ENCODE measurements at regions not wholly inside any gene's neighbourhood (a gene's known extent, or its start where the extent isn't known, plus 50 kb on each side); places are given as distances from the start of the nearest gene placed in this dataset.

DNA sequence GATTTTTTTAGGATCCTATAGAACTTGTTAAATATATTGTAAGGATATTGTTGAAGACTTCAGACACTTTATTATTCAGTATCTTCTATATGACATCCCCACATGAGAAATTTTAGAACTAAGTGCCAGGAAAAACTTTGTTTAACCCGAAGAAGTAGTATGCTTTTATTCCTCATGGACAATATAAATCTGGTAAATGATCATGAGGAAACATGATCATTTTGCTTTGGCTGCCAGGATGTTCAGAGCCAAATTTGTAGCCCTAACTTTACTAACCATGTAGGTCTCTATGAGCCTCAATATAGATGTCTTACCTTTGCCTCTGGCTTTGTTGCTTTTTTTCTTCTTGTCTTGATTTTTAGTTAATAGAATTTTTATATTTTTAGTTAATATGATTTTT is 77.8 kb upstream of the TEX13D start:
- H2BK120ac ChIP-seq (ENCODE audit: insufficient read depth, low read length, poor library complexity), result no peak overlapping the region
- H3K4me3 ChIP-seq (ENCODE audit: low read depth, low read length), result no peak overlapping the region
- H3K4me2 ChIP-seq (ENCODE audit: low read length), result no peak overlapping the region
- no peak overlapping the region for H4K91ac ChIP-seq (ENCODE audit: low read depth, low read length)
- no peaks in the 10 kb centered on the region for H3K27me3 ChIP-seq (ENCODE audit: insufficient read depth, low read length)
- H3K14ac ChIP-seq (ENCODE audit: low read length), result no peak overlapping the region
- no peak for DNase-seq
- H3K18ac ChIP-seq (ENCODE audit: low read length), result no peak overlapping the region
- no peak overlapping the region for H3K9ac ChIP-seq (ENCODE audit: low read length)
- H4K8ac ChIP-seq (ENCODE audit: low read depth, low read length), result no peak overlapping the region
- H3K36me3 ChIP-seq (ENCODE audit: control insufficient read depth in 1 of 2, insufficient read depth in 2 of 2, low read length in 2 of 2), result no peaks in the 10 kb centered on the region
- H3K27ac ChIP-seq (ENCODE audit: low read depth, low read length), result no peak overlapping the region
- no peaks in the 10 kb centered on the region for H3K79me2 ChIP-seq (ENCODE audit: control insufficient read depth, insufficient read depth, low read length, poor library complexity)
- no peaks in the 10 kb centered on the region for H3K9me3 ChIP-seq (ENCODE audit: insufficient read depth, low read depth, low read length)
- WGBS (ENCODE audit: extremely low coverage, insufficient coverage, insufficient read length), result no CpG with 5 or more reads among the region's 1 CpG
- no peak overlapping the region for H4K12ac ChIP-seq (ENCODE audit: low read depth, low read length)
- H2BK5ac ChIP-seq (ENCODE audit: low read depth, low read length, poor library complexity), result no peak overlapping the region
- no peak overlapping the region for H2BK12ac ChIP-seq (ENCODE audit: low read length)
- H3K4ac ChIP-seq (ENCODE audit: low read depth, low read length), result no peak overlapping the region
- no peaks in the 10 kb centered on the region for H3K79me1 ChIP-seq (ENCODE audit: low read length)
- no peak overlapping the region for H2AK5ac ChIP-seq (ENCODE audit: low read length)
- H3K4me1 ChIP-seq (ENCODE audit: control insufficient read depth in 1 of 2, insufficient read depth in 2 of 2, low read length in 2 of 2), result no peaks in the 10 kb centered on the region
- no peak overlapping the region for H3K23ac ChIP-seq (ENCODE audit: low read length)
- no peak overlapping the region for H2AFZ ChIP-seq (ENCODE audit: insufficient read depth, low read length, poor library complexity)

DNA sequence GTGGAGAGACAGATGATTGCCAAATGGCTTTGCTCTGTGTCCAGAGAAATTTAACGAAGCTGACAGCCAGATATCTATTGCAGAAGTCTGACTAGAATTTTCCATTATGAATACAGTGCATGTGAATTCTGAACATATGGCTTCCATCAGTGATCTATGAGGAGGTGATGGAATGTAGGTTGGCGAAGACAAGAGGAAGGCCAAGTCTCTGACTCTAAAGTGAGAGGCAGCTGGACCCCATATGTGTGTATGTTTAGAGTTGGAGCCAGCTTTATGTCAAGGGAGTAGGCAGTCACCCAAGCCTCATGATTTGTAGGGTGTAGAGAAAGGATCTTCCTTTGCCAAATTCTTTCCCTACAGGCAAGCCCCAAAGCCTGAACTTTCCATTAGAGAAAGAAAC is 76.2 kb upstream of the TEX13D start:
- Histone ChIP-seq H3K23ac (ENCODE audit: low read length) (no peak overlapping the region), H3K4me2 (ENCODE audit: low read length) (no peak overlapping the region)

DNA sequence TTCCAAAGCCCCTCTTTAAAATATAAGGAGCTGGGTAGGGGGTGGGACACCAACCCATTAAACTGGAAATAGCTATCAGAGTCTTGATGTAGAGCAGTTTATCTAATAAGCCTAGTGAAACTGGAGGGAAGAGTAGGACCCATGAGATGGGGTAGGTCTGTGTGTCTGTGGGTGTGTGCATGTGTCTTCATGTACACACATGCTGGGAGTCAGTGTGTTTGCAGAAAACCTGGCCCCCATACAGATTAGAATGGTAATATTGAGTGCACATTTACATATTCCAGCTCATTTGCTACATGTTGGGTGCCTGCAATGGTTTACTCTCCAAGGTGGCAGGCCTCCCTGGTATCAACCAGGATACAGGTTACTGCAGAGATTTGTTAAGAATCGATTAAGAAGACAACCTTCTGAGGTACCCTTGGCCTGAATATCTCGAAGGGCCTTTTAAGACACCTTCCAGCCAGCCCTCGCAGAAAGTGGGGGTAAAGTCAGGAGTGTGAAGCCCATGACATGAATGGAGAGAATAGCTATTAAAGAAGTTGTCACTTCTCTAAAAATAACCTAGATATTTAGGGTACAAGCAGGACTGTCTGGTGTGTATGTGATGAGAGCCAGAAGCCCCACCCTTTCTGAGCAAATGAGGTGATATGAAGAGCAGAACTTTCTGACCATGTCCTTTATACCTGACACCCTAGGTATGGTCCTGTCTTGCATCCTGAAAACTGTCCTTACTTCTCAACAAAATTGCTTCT is 75.7 kb upstream of the TEX13D start:
- Histone ChIP-seq H4K12ac (ENCODE audit: low read depth, low read length) (no peak overlapping the region), H3K27ac (ENCODE audit: low read depth, low read length) (no peak overlapping the region), H3K27me3 (ENCODE audit: insufficient read depth, low read length) (no peaks in the 10 kb centered on the region), H3K4me3 (ENCODE audit: low read depth, low read length) (no peak overlapping the region), H4K91ac (ENCODE audit: low read depth, low read length) (no peak overlapping the region), H3K36me3 (ENCODE audit: control insufficient read depth in 1 of 2, insufficient read depth in 2 of 2, low read length in 2 of 2) (no peaks in the 10 kb centered on the region), H4K8ac (ENCODE audit: low read depth, low read length) (no peak overlapping the region), H3K4me1 (ENCODE audit: control insufficient read depth in 1 of 2, insufficient read depth in 2 of 2, low read length in 2 of 2) (no peaks in the 10 kb centered on the region), H3K9me3 (ENCODE audit: insufficient read depth, low read depth, low read length) (no peaks in the 10 kb centered on the region), H3K79me2 (ENCODE audit: control insufficient read depth, insufficient read depth, low read length, poor library complexity) (no peaks in the 10 kb centered on the region), H2AK5ac (ENCODE audit: low read length) (no peak overlapping the region), H2BK5ac (ENCODE audit: low read depth, low read length, poor library complexity) (no peak overlapping the region), H3K9ac (ENCODE audit: low read length) (no peak overlapping the region), H3K4me2 (ENCODE audit: low read length) (no peak overlapping the region), H3K23ac (ENCODE audit: low read length) (no peak overlapping the region), H3K18ac (ENCODE audit: low read length) (no peak overlapping the region), H2BK12ac (ENCODE audit: low read length) (no peak overlapping the region), H3K79me1 (ENCODE audit: low read length) (no peaks in the 10 kb centered on the region), H2AFZ (ENCODE audit: insufficient read depth, low read length, poor library complexity) (no peak overlapping the region), H3K14ac (ENCODE audit: low read length) (no peak overlapping the region), H3K4ac (ENCODE audit: low read depth, low read length) (no peak overlapping the region), H2BK120ac (ENCODE audit: insufficient read depth, low read length, poor library complexity) (no peak overlapping the region)
- no CpG with 5 or more reads among the region's 3 CpGs for WGBS (ENCODE audit: extremely low coverage, insufficient coverage, insufficient read length)
- DNase-seq, result no peak

More for the DNA sequence above, 76.2 kb upstream of the TEX13D start:
- Histone ChIP-seq H4K8ac (ENCODE audit: low read depth, low read length) (no peak overlapping the region), H3K4me3 (ENCODE audit: low read depth, low read length) (no peak overlapping the region), H4K12ac (ENCODE audit: low read depth, low read length) (no peak overlapping the region), H3K18ac (ENCODE audit: low read length) (no peak overlapping the region), H2AFZ (ENCODE audit: insufficient read depth, low read length, poor library complexity) (no peak overlapping the region), H4K91ac (ENCODE audit: low read depth, low read length) (no peak overlapping the region), H3K14ac (ENCODE audit: low read length) (no peak overlapping the region), H3K36me3 (ENCODE audit: control insufficient read depth in 1 of 2, insufficient read depth in 2 of 2, low read length in 2 of 2) (no peaks in the 10 kb centered on the region), H2BK120ac (ENCODE audit: insufficient read depth, low read length, poor library complexity) (no peak overlapping the region), H3K27ac (ENCODE audit: low read depth, low read length) (no peak overlapping the region), H3K79me2 (ENCODE audit: control insufficient read depth, insufficient read depth, low read length, poor library complexity) (no peaks in the 10 kb centered on the region), H3K9ac (ENCODE audit: low read length) (no peak overlapping the region), H3K27me3 (ENCODE audit: insufficient read depth, low read length) (no peaks in the 10 kb centered on the region), H3K4ac (ENCODE audit: low read depth, low read length) (no peak overlapping the region), H2BK5ac (ENCODE audit: low read depth, low read length, poor library complexity) (no peak overlapping the region), H3K79me1 (ENCODE audit: low read length) (no peaks in the 10 kb centered on the region), H2BK12ac (ENCODE audit: low read length) (no peak overlapping the region), H3K9me3 (ENCODE audit: insufficient read depth, low read depth, low read length) (no peaks in the 10 kb centered on the region), H2AK5ac (ENCODE audit: low read length) (no peak overlapping the region), H3K4me1 (ENCODE audit: control insufficient read depth in 1 of 2, insufficient read depth in 2 of 2, low read length in 2 of 2) (no peaks in the 10 kb centered on the region)
- no CpG with 5 or more reads among the region's 2 CpGs for WGBS (ENCODE audit: extremely low coverage, insufficient coverage, insufficient read length)
- no peak for DNase-seq

DNA sequence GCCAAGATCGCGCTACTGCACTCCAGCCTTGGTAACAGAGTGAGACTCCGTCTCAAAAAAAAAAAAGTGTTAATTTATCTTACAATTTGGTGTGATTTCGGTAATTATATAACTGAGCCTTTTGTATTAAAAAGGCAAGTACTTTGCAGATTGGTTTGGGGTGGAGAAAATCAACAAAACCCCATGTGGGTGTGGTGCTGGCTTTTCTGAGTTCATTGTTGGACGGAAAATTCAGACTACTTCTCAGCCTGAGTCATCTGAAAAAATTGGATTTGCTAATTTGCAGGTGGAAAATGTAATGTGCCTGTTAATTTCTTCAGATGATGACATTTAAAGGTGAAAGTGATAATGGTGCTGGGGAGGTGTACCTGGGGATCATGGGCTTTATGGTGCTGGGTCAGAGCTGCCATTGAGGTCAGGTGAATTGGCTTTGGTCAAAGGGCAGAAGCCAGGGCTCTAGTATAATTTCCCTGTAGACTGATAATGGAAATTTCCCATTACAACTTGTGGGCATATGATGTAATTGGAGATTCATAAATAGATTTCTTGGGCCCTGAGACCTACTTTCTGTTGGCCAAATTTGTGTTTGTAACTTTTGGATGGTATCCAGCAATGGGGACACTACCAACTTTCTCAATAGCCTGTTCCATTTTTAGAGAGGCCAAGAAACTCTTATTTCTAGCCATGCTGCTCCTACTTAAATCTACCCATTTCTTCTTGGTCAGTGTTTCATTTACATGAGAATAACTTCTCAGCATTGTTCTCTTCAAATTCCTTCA is 74.3 kb upstream of the TEX13D start:
- no peak overlapping the region for H4K91ac ChIP-seq (ENCODE audit: low read depth, low read length)
- no peak overlapping the region for H3K4me3 ChIP-seq (ENCODE audit: low read depth, low read length)
- H2BK5ac ChIP-seq (ENCODE audit: low read depth, low read length, poor library complexity), result no peak overlapping the region
- no peak overlapping the region for H3K4ac ChIP-seq (ENCODE audit: low read depth, low read length)
- H3K4me2 ChIP-seq (ENCODE audit: low read length), result no peak overlapping the region
- H2AFZ ChIP-seq (ENCODE audit: insufficient read depth, low read length, poor library complexity), result no peak overlapping the region
- H3K27me3 ChIP-seq (ENCODE audit: insufficient read depth, low read length), result no peaks in the 10 kb centered on the region
- H3K79me2 ChIP-seq (ENCODE audit: control insufficient read depth, insufficient read depth, low read length, poor library complexity), result no peaks in the 10 kb centered on the region
- no peak overlapping the region for H2BK12ac ChIP-seq (ENCODE audit: low read length)
- DNase-seq, result no peak
- H3K36me3 ChIP-seq (ENCODE audit: control insufficient read depth in 1 of 2, insufficient read depth in 2 of 2, low read length in 2 of 2), result no peaks in the 10 kb centered on the region
- no peak overlapping the region for H2BK120ac ChIP-seq (ENCODE audit: insufficient read depth, low read length, poor library complexity)
- H3K23ac ChIP-seq (ENCODE audit: low read length), result no peak overlapping the region
- no peak overlapping the region for H4K8ac ChIP-seq (ENCODE audit: low read depth, low read length)
- WGBS (ENCODE audit: extremely low coverage, insufficient coverage, insufficient read length), result no CpG with 5 or more reads among the region's 5 CpGs
- no peak overlapping the region for H3K9ac ChIP-seq (ENCODE audit: low read length)
- H3K9me3 ChIP-seq (ENCODE audit: insufficient read depth, low read depth, low read length), result no peaks in the 10 kb centered on the region
- H3K18ac ChIP-seq (ENCODE audit: low read length), result no peak overlapping the region
- no peaks in the 10 kb centered on the region for H3K4me1 ChIP-seq (ENCODE audit: control insufficient read depth in 1 of 2, insufficient read depth in 2 of 2, low read length in 2 of 2)
- no peak overlapping the region for H2AK5ac ChIP-seq (ENCODE audit: low read length)
- no peak overlapping the region for H3K27ac ChIP-seq (ENCODE audit: low read depth, low read length)
- no peaks in the 10 kb centered on the region for H3K79me1 ChIP-seq (ENCODE audit: low read length)
- H4K12ac ChIP-seq (ENCODE audit: low read depth, low read length), result no peak overlapping the region
- no peak overlapping the region for H3K14ac ChIP-seq (ENCODE audit: low read length)

Measured in trophoblast cell (in vitro differentiated cells and primary cell).